ENCODE measurements at regions not wholly inside any gene's neighbourhood (a gene's known extent, or its start where the extent isn't known, plus 50 kb on each side); places are given as distances from the start of the nearest gene placed in this dataset.

DNA sequence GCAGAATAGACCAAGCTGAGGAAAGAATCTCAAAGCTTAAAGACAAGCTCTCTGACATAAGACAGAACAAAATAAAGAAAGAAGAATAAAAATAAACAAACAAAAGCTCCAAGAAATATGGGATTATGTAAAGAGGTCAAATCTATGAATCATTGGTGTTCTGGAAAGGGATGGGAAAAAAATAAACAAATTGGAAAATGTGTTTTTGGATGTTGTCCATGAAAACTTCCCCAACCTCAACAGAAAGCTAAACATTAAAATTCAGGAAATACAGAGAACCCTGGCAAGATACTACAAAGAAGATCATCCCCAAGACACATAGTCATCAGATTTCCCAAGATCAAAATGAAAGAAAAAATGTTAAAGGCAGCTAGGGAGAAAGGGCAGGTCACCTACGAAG lies 662.0 kb upstream of the CDH18 start:
- DNase-seq, result no peak
- TF ChIP-seq POLR2A (IDR thresholded peaks at IDR 0.05) (no peak), CTCF (IDR thresholded peaks at IDR 0.05) (no peak), POLR2AphosphoS5 (IDR thresholded peaks at IDR 0.05) (no peak), EP300 (IDR thresholded peaks at IDR 0.05) (no peak)
- Histone ChIP-seq H3K36me3 (no peaks in the 10 kb centered on the region), H3K4me3 (no peak overlapping the region), H3K27me3 (no peaks in the 10 kb centered on the region), H3K9me3 (peaks cover 0 to 3% (median 0%) of the 10 kb centered on the region in 4 donors), H3K4me1 (no peaks in the 10 kb centered on the region), H3K27ac (no peak overlapping the region)
- intact Hi-C loops (cut with DNase I), result no loop called here
- WGBS, 2 donors, result 38 to 76% methylated on average over 1 of the region's 1 CpG

GRCh38 chr5:20648981-20649380 lies 661.0 kb upstream of the CDH18 start:
- Histone ChIP-seq H3K27me3 (no peaks in the 10 kb centered on the region), H3K36me3 (no peaks in the 10 kb centered on the region), H3K4me3 (no peak overlapping the region), H3K9me3 (peaks cover 0 to 3% (median 0%) of the 10 kb centered on the region in 4 donors), H3K4me1 (no peaks in the 10 kb centered on the region), H3K27ac (no peak overlapping the region)
- intact Hi-C loops (cut with DNase I), result no loop called here
- DNase-seq, result no peak
- TF ChIP-seq EP300 (IDR thresholded peaks at IDR 0.05) (no peak), POLR2AphosphoS5 (IDR thresholded peaks at IDR 0.05) (no peak), CTCF (IDR thresholded peaks at IDR 0.05) (no peak), POLR2A (IDR thresholded peaks at IDR 0.05) (no peak)

- Histone ChIP-seq H3K4me1 (no peaks in the 10 kb centered on the region), H3K27ac (no peak overlapping the region), H3K4me3 (no peak overlapping the region), H3K9me3 (no peaks in the 10 kb centered on the region), H3K27me3 (no peaks in the 10 kb centered on the region), H3K36me3 (no peaks in the 10 kb centered on the region)
- WGBS, 2 donors, result 0 to 42% methylated on average over 1 of the region's 1 CpG
- intact Hi-C loops (cut with DNase I), result no loop called here
- DNase-seq, result no peak
- TF ChIP-seq CTCF (IDR thresholded peaks at IDR 0.05) (no peak), EP300 (IDR thresholded peaks at IDR 0.05) (no peak), POLR2A (IDR thresholded peaks at IDR 0.05) (no peak), POLR2AphosphoS5 (IDR thresholded peaks at IDR 0.05) (no peak)
These were observed 648.7 kb upstream of the CDH18 start for GRCh38 chr5:20636686-20637085.

DNA sequence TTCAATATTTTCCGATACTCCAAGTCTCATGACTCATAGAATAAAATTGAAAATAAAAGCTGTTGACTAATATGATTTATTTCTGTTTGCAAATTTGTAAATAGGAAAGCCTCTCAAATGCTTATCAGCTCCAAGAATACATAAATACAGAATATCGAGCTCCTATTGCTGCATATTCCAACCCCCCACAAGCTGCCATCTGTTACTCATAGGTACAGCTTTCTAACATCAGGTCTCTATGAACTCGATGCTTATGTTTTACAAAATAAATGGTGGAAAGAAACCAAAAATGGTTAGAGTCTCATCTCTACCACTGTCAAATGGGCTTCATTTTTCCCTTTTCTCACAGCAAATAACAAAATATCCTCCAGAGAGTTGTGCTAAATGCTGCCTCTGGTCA lies 631.6 kb upstream of the CDH18 start:
- Histone ChIP-seq H3K4me3 (no peak overlapping the region), H3K4me1 (no peaks in the 10 kb centered on the region), H3K27me3 (no peaks in the 10 kb centered on the region), H3K27ac (no peak overlapping the region), H3K9me3 (no peaks in the 10 kb centered on the region), H3K36me3 (no peaks in the 10 kb centered on the region)
- intact Hi-C loops (cut with DNase I), result no loop called here
- WGBS, 2 donors, result 68 to 73% methylated on average over 3 of the region's 3 CpGs
- no peak for DNase-seq
- TF ChIP-seq CTCF (IDR thresholded peaks at IDR 0.05) (no peak), POLR2A (IDR thresholded peaks at IDR 0.05) (no peak), EP300 (IDR thresholded peaks at IDR 0.05) (no peak), POLR2AphosphoS5 (IDR thresholded peaks at IDR 0.05) (no peak)

DNA sequence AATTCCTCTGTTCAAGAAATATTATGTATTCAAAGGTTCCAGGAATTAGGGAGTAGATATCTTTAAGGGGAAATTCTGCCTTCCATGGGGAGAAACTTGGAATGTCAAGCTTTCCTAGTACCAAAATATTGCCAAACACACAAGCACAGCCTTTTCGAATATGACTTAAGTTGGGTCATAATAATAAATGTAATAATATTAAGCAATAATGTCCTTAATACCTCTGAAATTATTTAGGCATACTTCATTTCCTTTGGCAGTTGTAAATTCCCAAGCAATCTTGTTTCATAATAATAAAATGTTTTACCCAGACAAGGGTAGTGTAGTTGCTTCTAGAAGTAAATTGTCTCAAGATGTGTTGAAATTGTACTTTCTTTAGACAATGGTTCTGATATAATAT lies 630.3 kb upstream of the CDH18 start:
- Histone ChIP-seq H3K36me3 (no peaks in the 10 kb centered on the region), H3K27me3 (no peaks in the 10 kb centered on the region)
- intact Hi-C loops (cut with DNase I), result no loop called here

More for the DNA sequence above, 630.3 kb upstream of the CDH18 start:
- Histone ChIP-seq H3K9me3 (no peaks in the 10 kb centered on the region), H3K27ac (peak overlapping the region in 1 of 4 donors; percentile 32), H3K4me1 (no peaks in the 10 kb centered on the region), H3K4me3 (no peak overlapping the region)
- no peak for TF ChIP-seq CTCF (IDR thresholded peaks at IDR 0.05)
- peak in 1 of 4 donors; percentile 20 for TF ChIP-seq POLR2AphosphoS5 (IDR thresholded peaks at IDR 0.05)
- WGBS, 2 donors, result 74 to 82% methylated on average over 1 of the region's 1 CpG
- no peak for DNase-seq
